Dermis microvascular lymphatic vessel endothelial cell (primary cell): ENCODE measurements at regions not wholly inside any gene's neighbourhood (a gene's known extent, or its start where the extent isn't known, plus 50 kb on each side); places are given as distances from the start of the nearest gene placed in this dataset.
"Not testable (repeated sequence)": the region's sequence is repeated elsewhere in the genome, so short reads cannot be mapped to it uniquely, and the experiment has no call there.

Experiments
- DNase-seq, 2 donors: peaks; one replicate each; pipeline versions ENCODE4 v3.0.0 to v3.0.0-alpha.2; 2010; ENCODE audit warnings: low read depth in 2 of 2

- no peak for DNase-seq
These were observed 71.5 kb upstream of the ATF7IP2 start for GRCh38 chr16:10314317-10314716.

GRCh38 chr16:10314811-10315210, 71.0 kb upstream of the ATF7IP2 start:
- DNase-seq = no peak

- no peak for DNase-seq
These were observed 68.3 kb upstream of the ATF7IP2 start for GRCh38 chr16:10317425-10318001.

GRCh38 chr16:10318798-10319500, 66.9 kb upstream of the ATF7IP2 start:
- no peak for DNase-seq

- DNase-seq = no peak
These were observed 64.2 kb upstream of the ATF7IP2 start for GRCh38 chr16:10321407-10322387.

GRCh38 chr16:10322723-10323527, 62.9 kb upstream of the ATF7IP2 start:
- no peak for DNase-seq

- DNase-seq = no peak
These were observed 62.4 kb upstream of the ATF7IP2 start for GRCh38 chr16:10323528-10323869.

GRCh38 chr16:10324210-10324609, 61.7 kb upstream of the ATF7IP2 start:
- no peak for DNase-seq

- no peak for DNase-seq
These were observed 59.9 kb upstream of the ATF7IP2 start for GRCh38 chr16:10325783-10326543.

GRCh38 chr16:10326647-10327046, 59.2 kb upstream of the ATF7IP2 start:
- no peak for DNase-seq

- DNase-seq = not testable (repeated sequence)
These were observed 57.6 kb upstream of the ATF7IP2 start for GRCh38 chr16:10328291-10328690.

- DNase-seq = no peak
These were observed 53.6 kb upstream of the ATF7IP2 start for GRCh38 chr16:10332241-10332640.

GRCh38 chr16:10332775-10333174, 53.1 kb upstream of the ATF7IP2 start:
- DNase-seq = no peak

- DNase-seq = no peak
These were observed 52.4 kb upstream of the ATF7IP2 start for GRCh38 chr16:10333321-10334032.

GRCh38 chr16:10335681-10336080, 50.2 kb upstream of the ATF7IP2 start:
- no peak for DNase-seq
